NCI-H2196 treated with DMSO at 0.1 percent for 48 hours (cell line): ENCODE measurements at regions not wholly inside any gene's neighbourhood (a gene's known extent, or its start where the extent isn't known, plus 50 kb on each side); places are given as distances from the start of the nearest gene placed in this dataset.
"Not testable (repeated sequence)": the region's sequence is repeated elsewhere in the genome, so short reads cannot be mapped to it uniquely, and the experiment has no call there.

Source experiments
- DNase-seq: peaks from one replicate; lab custom pipeline; 2025; ENCODE audit not compliant: unreplicated experiment; lab: John Stamatoyannopoulos, UW

GRCh38 chr17:70426752-70427151 lies 257.4 kb downstream of the KCNJ2 start:
- no peak for DNase-seq

- no peak for DNase-seq
Measured at GRCh38 chr17:70434536-70435490, 265.5 kb downstream of the KCNJ2 start.

GRCh38 chr17:70437656-70438055 lies 268.3 kb downstream of the KCNJ2 start:
- DNase-seq: no peak

- DNase-seq: no peak
Measured at GRCh38 chr17:70446446-70446845, 277.1 kb downstream of the KCNJ2 start.

GRCh38 chr17:70447588-70447987 lies 278.3 kb downstream of the KCNJ2 start:
- no peak for DNase-seq

- not testable (repeated sequence) for DNase-seq
Measured at GRCh38 chr17:70453075-70453474, 283.7 kb downstream of the KCNJ2 start.

GRCh38 chr17:70454377-70454776 lies 285.0 kb downstream of the KCNJ2 start:
- DNase-seq: no peak

GRCh38 chr17:70454908-70455307 lies 285.6 kb downstream of the KCNJ2 start:
- no peak for DNase-seq

GRCh38 chr17:70464995-70465394 lies 295.7 kb downstream of the KCNJ2 start:
- DNase-seq: no peak

- no peak for DNase-seq
Measured at GRCh38 chr17:70468661-70469060, 299.3 kb downstream of the KCNJ2 start.

GRCh38 chr17:70473049-70473448 lies 303.7 kb downstream of the KCNJ2 start:
- DNase-seq: no peak

- no peak for DNase-seq
Measured at GRCh38 chr17:70476368-70476767, 307.0 kb downstream of the KCNJ2 start.

- no peak for DNase-seq
Measured at GRCh38 chr17:70478902-70479301, 309.6 kb downstream of the KCNJ2 start.

GRCh38 chr17:70479779-70480178 lies 310.4 kb downstream of the KCNJ2 start:
- DNase-seq: no peak

- DNase-seq: no peak
Measured at GRCh38 chr17:70483624-70484023, 314.3 kb downstream of the KCNJ2 start.

GRCh38 chr17:70484050-70484449 lies 314.7 kb downstream of the KCNJ2 start:
- DNase-seq: no peak

GRCh38 chr17:70484496-70484895 lies 315.2 kb downstream of the KCNJ2 start:
- no peak for DNase-seq

GRCh38 chr17:70492368-70492767 lies 323.0 kb downstream of the KCNJ2 start:
- no peak for DNase-seq

GRCh38 chr17:70493277-70493874 lies 324.0 kb downstream of the KCNJ2 start:
- no peak for DNase-seq

GRCh38 chr17:70498631-70499030 lies 329.3 kb downstream of the KCNJ2 start:
- no peak for DNase-seq

GRCh38 chr17:70499067-70499786 lies 329.9 kb downstream of the KCNJ2 start:
- no peak for DNase-seq

- DNase-seq: no peak
Measured at GRCh38 chr17:70503449-70503848, 334.1 kb downstream of the KCNJ2 start.
